ENCODE measurements at regions not wholly inside any gene's neighbourhood (a gene's known extent, or its start where the extent isn't known, plus 50 kb on each side); places are given as distances from the start of the nearest gene placed in this dataset.
"Not testable (repeated sequence)": the region's sequence is repeated elsewhere in the genome, so short reads cannot be mapped to it uniquely, and the experiment has no call there.

GRCh38 chr13:75175575-75175974, 306.4 kb downstream of the TBC1D4 start:
- no peak for DNase-seq

- not testable (repeated sequence) for DNase-seq
Observed at GRCh38 chr13:75175097-75175496, 306.9 kb downstream of the TBC1D4 start.

- DNase-seq, result no peak
Observed at GRCh38 chr13:75174481-75174880, 307.5 kb downstream of the TBC1D4 start.

GRCh38 chr13:75173457-75174356, 308.3 kb downstream of the TBC1D4 start:
- DNase-seq, result no peak

- DNase-seq, result no peak
Observed at GRCh38 chr13:75170311-75170710, 311.7 kb downstream of the TBC1D4 start.

GRCh38 chr13:75165543-75166230, 316.3 kb downstream of the TBC1D4 start:
- DNase-seq, result no peak

- no peak for DNase-seq
Observed at GRCh38 chr13:75161804-75162203, 320.2 kb downstream of the TBC1D4 start.

GRCh38 chr13:75160984-75161383, 321.0 kb downstream of the TBC1D4 start:
- DNase-seq, result no peak

- no peak for DNase-seq
Observed at GRCh38 chr13:75154331-75154730, 327.6 kb downstream of the TBC1D4 start.

GRCh38 chr13:75153834-75154233, 328.1 kb downstream of the TBC1D4 start:
- no peak for DNase-seq

GRCh38 chr13:75153386-75153785, 328.6 kb downstream of the TBC1D4 start:
- no peak for DNase-seq

GRCh38 chr13:75151081-75151643, 330.8 kb downstream of the TBC1D4 start:
- DNase-seq, result no peak

GRCh38 chr13:75149776-75150175, 332.2 kb downstream of the TBC1D4 start:
- DNase-seq, result no peak

- DNase-seq, result no peak
Observed at GRCh38 chr13:75147946-75148345, 334.0 kb downstream of the TBC1D4 start.

- no peak for DNase-seq
Observed at GRCh38 chr13:75146436-75146835, 335.5 kb downstream of the TBC1D4 start.

GRCh38 chr13:75145927-75146326, 336.0 kb downstream of the TBC1D4 start:
- no peak for DNase-seq

GRCh38 chr13:75139291-75139690, 342.7 kb downstream of the TBC1D4 start:
- no peak for DNase-seq

- DNase-seq, result no peak
Observed at GRCh38 chr13:75137911-75138571, 343.9 kb downstream of the TBC1D4 start.

- no peak for DNase-seq
Observed at GRCh38 chr13:75136151-75136550, 345.8 kb downstream of the TBC1D4 start.

- DNase-seq, result no peak
Observed at GRCh38 chr13:75135325-75135825, 346.6 kb downstream of the TBC1D4 start.

- no peak for DNase-seq
Observed at GRCh38 chr13:75132701-75133695, 349.0 kb downstream of the TBC1D4 start.

- DNase-seq, result no peak
Observed at GRCh38 chr13:75129331-75129730, 352.6 kb downstream of the TBC1D4 start.

All from CD4-positive, alpha-beta T cell treated with Interleukin-15 for 1 hour (primary cell).